Activated CD4-positive, alpha-beta memory T cell treated with anti-CD3 and anti-CD28 coated beads for 36 hours (primary cell): ENCODE measurements at regions not wholly inside any gene's neighbourhood (a gene's known extent, or its start where the extent isn't known, plus 50 kb on each side); places are given as distances from the start of the nearest gene placed in this dataset.
"Not testable (repeated sequence)": the region's sequence is repeated elsewhere in the genome, so short reads cannot be mapped to it uniquely, and the experiment has no call there.

Experiments used
- CTCF ChIA-PET: fragments of 350-600 bp; sonication (Branson Sonifier 250); formaldehyde crosslinking; loops from one replicate; lab custom pipeline; 2021; ENCODE audit warnings: antibody characterized with exemption, inconsistent platforms; lab: Charles Lee
- POLR2A ChIA-PET: fragments of 350-600 bp; sonication (Branson Sonifier 250); formaldehyde crosslinking; loops from one replicate; lab custom pipeline; 2021; ENCODE audit warnings: antibody characterized with exemption; lab: Charles Lee
- DNase-seq: peaks from one replicate; pipeline ENCODE4 v3.0.0-alpha.2; 2020
- H3K27ac Mint-ChIP-seq: one replicate; pipeline ENCODE4 v1.8.0; 2021; ENCODE audit warnings: mixed read lengths
- H3K27me3 Mint-ChIP-seq: one replicate; pipeline ENCODE4 v1.8.0; 2021; ENCODE audit warnings: mixed read lengths
- H3K36me3 Mint-ChIP-seq: one replicate; pipeline ENCODE4 v1.8.0; 2021; ENCODE audit warnings: mixed read lengths
- H3K4me1 Mint-ChIP-seq: one replicate; pipeline ENCODE4 v1.8.0; 2021; ENCODE audit warnings: low read depth, mixed read lengths
- H3K4me3 Mint-ChIP-seq: one replicate; pipeline ENCODE4 v1.8.0; 2021; ENCODE audit warnings: mild to moderate bottlenecking, mixed read lengths
- H3K9me3 Mint-ChIP-seq: one replicate; pipeline ENCODE4 v1.8.0; 2021; ENCODE audit warnings: mixed read lengths
- intact Hi-C: fragments of 100-400 bp; cut with micrococcal nuclease; formaldehyde crosslinking; loops from one replicate; pipeline ENCODE4 v1.15.1; 2023

GRCh38 chr6:991192-991591 is 298.3 kb upstream of the EXOC2 start:
- Mint-ChIP-seq H3K27me3 (peaks cover 26% of the 10 kb centered on the region), H3K9me3 (no peaks in the 10 kb centered on the region), H3K4me3 (no peak overlapping the region), H3K36me3 (no peaks in the 10 kb centered on the region), H3K4me1 (no peaks in the 10 kb centered on the region), H3K27ac (no peak overlapping the region)
- ChIA-PET CTCF (no interaction called here), POLR2A (no interaction called here)
- no peak for DNase-seq
- intact Hi-C loops, result no loop called here

GRCh38 chr6:984031-984430 is 291.1 kb upstream of the EXOC2 start:
- no peak for DNase-seq
- Mint-ChIP-seq H3K36me3 (no peaks in the 10 kb centered on the region), H3K4me3 (no peak overlapping the region), H3K27ac (no peak overlapping the region), H3K27me3 (peaks cover 18% of the 10 kb centered on the region), H3K4me1 (no peaks in the 10 kb centered on the region), H3K9me3 (no peaks in the 10 kb centered on the region)
- ChIA-PET POLR2A (no interaction called here), CTCF (no interaction called here)
- intact Hi-C loops, result no loop called here

DNA sequence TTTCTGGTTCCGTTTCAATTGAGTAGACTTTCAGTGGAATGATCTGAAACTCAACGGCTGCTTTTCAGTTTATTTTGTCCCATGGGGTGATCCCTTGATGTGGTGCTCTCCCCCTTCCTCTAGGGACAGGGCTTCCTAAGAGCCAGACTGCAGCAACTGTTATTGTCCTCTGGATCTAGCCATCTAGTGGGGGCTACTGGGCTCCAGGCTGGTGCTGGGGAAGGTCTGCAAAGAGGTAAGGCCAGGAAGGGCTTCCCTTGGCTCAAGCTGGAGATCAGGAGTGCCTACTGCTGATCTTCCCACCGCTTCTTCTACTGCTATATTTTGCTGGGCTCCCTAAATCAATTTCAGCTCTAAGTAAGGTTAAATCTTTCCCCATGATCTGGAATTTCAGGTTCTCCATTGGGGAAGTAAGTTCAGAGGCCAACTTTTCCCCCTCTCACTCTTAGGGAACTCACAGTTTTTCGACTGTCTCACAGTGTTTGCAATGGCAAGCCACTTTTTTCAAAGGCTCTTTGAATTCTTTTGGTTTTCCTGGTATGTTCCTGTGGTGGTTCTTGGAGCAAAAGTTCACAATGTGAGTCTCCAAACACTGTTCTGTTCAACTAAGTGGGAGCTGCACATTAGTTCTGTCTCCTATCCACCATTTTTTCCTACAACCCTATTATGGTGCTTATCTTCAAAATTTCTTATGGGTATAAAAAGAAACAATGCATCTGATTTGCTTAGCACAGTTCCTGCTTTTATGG is 286.2 kb upstream of the EXOC2 start:
- intact Hi-C loops, result no loop called here
- POLR2A ChIA-PET, result no interaction called here
- H3K36me3 Mint-ChIP-seq, result peaks cover 2% of the 10 kb centered on the region
- no peak overlapping the region for H3K27ac Mint-ChIP-seq
- peaks cover 22% of the 10 kb centered on the region for H3K9me3 Mint-ChIP-seq
- no peak overlapping the region for H3K4me3 Mint-ChIP-seq
- no peaks in the 10 kb centered on the region for H3K4me1 Mint-ChIP-seq
- CTCF ChIA-PET, result no interaction called here
- no peak for DNase-seq
- peaks cover 13% of the 10 kb centered on the region for H3K27me3 Mint-ChIP-seq

DNA sequence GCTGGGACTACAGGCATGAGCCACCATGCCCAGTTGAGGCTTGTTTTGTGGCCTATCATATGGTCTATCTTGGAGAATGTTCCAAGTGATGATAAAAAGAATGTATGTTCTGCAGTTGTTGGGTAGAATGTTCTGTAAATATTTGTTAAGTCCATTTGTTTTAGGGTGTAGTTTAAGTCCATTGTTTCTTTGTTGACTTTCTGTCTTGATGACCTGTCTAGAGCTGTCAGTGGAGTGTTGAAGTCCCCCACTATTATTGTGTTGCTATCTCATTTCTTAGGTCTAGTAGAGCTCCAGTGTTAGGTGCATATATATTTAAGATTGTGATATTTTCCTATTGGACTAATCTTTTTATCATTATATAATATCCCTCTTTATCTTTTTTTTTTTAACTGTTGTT is 284.3 kb upstream of the EXOC2 start:
- Mint-ChIP-seq H3K27me3 (peaks cover 11% of the 10 kb centered on the region), H3K9me3 (peaks cover 22% of the 10 kb centered on the region)
- CTCF ChIA-PET, result interaction anchor here (0.6 kb wide), 1 partner anchor 80 kb away, joined by 3 read pairs; no protein-coding TSS in a partner anchor
- DNase-seq, H3K4me1 Mint-ChIP-seq, intact Hi-C loops, H3K36me3 Mint-ChIP-seq, H3K4me3 Mint-ChIP-seq, H3K27ac Mint-ChIP-seq, POLR2A ChIA-PET: not testable (repeated sequence)

DNA sequence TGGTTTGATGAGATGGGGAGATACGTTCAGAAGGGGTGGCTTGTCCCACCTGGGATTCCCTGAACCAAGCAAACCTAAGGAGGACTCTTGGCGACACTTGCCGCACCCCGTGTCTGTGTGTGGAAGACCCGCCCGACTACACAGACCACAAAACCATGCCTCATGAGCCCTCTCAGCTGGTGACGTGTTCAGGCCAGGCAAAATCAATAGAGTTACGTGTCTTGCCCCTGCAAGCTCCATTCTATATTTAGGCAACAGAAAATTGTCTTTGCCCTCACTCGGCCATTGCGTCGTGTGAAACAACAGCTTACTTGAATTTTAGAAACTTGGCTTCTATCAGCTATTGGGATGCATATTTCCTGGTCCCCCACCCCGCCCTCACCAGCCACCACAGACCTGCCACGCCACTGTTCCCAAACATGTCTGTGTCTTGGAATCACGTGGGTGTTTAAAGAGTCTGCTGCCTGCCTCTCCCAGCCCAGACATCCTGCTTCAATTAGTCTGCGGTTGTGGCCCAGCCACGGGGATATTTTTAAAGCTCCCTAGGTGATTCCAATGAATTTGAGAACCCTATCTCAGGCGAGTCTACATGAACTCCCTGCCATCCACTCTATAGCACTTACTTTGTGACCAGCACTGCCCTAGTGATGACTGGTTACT is 279.2 kb upstream of the EXOC2 start:
- intact Hi-C loops, result no loop called here
- H3K4me1 Mint-ChIP-seq, result no peaks in the 10 kb centered on the region
- peaks cover 2% of the 10 kb centered on the region for H3K36me3 Mint-ChIP-seq
- POLR2A ChIA-PET, result no interaction called here
- H3K9me3 Mint-ChIP-seq, result peaks cover 19% of the 10 kb centered on the region
- H3K27ac Mint-ChIP-seq, result no peak overlapping the region
- peaks cover 3% of the 10 kb centered on the region for H3K27me3 Mint-ChIP-seq
- CTCF ChIA-PET, result interaction anchor here (0.9 kb wide), 1 partner anchor 172 kb away, joined by 3 read pairs; no protein-coding TSS in a partner anchor
- DNase-seq, result no peak
- no peak overlapping the region for H3K4me3 Mint-ChIP-seq

GRCh38 chr6:968791-969190 is 275.9 kb upstream of the EXOC2 start:
- H3K9me3 Mint-ChIP-seq, result no peaks in the 10 kb centered on the region
- peaks cover 15% of the 10 kb centered on the region for H3K27me3 Mint-ChIP-seq
- no peak overlapping the region for H3K4me3 Mint-ChIP-seq
- ChIA-PET CTCF (no interaction called here), POLR2A (no interaction called here)
- no peak for DNase-seq
- intact Hi-C loops, result no loop called here
- H3K36me3 Mint-ChIP-seq, result no peaks in the 10 kb centered on the region
- no peak overlapping the region for H3K27ac Mint-ChIP-seq
- H3K4me1 Mint-ChIP-seq, result no peaks in the 10 kb centered on the region

GRCh38 chr6:967701-968100 is 274.8 kb upstream of the EXOC2 start:
- Mint-ChIP-seq H3K4me3 (no peak overlapping the region), H3K36me3 (no peaks in the 10 kb centered on the region), H3K27me3 (peaks cover 17% of the 10 kb centered on the region), H3K9me3 (no peaks in the 10 kb centered on the region), H3K27ac (no peak overlapping the region), H3K4me1 (no peaks in the 10 kb centered on the region)
- intact Hi-C loops, result no loop called here
- DNase-seq, result no peak
- CTCF ChIA-PET, result no interaction called here
- POLR2A ChIA-PET, result no interaction called here

DNA sequence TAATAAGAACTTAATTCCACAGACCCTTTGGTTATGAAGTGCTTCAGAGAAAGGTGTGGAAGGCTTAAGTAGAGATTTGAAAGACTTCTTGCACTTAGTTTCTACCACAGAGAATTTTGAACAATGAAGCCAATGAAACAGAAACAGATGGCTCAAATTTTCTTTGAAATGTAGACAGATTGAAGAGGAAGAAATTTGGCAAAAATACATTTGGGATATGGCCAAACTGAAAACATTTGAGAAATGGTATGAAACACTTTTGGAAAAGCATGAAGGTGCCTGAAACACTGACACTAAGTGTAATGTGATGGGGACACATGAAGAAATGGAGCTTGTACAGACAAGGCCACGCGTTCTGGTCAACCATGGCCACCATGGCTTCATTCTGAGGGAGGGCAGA is 272.4 kb upstream of the EXOC2 start:
- no peak for DNase-seq
- H3K27ac Mint-ChIP-seq, result no peak overlapping the region
- H3K4me1 Mint-ChIP-seq, result no peaks in the 10 kb centered on the region
- H3K4me3 Mint-ChIP-seq, result no peak overlapping the region
- ChIA-PET CTCF (no interaction called here), POLR2A (no interaction called here)
- peaks cover 19% of the 10 kb centered on the region for H3K27me3 Mint-ChIP-seq
- intact Hi-C loops, result no loop called here
- H3K9me3 Mint-ChIP-seq, result no peaks in the 10 kb centered on the region
- no peaks in the 10 kb centered on the region for H3K36me3 Mint-ChIP-seq

GRCh38 chr6:963456-963855 is 270.5 kb upstream of the EXOC2 start:
- peaks cover 21% of the 10 kb centered on the region for H3K27me3 Mint-ChIP-seq
- no peaks in the 10 kb centered on the region for H3K9me3 Mint-ChIP-seq
- no peak overlapping the region for H3K27ac Mint-ChIP-seq
- POLR2A ChIA-PET, result no interaction called here
- no peak for DNase-seq
- no peak overlapping the region for H3K4me3 Mint-ChIP-seq
- intact Hi-C loops, result no loop called here
- H3K36me3 Mint-ChIP-seq, result no peaks in the 10 kb centered on the region
- CTCF ChIA-PET, result no interaction called here
- H3K4me1 Mint-ChIP-seq, result no peaks in the 10 kb centered on the region

- no peak overlapping the region for H3K27ac Mint-ChIP-seq
- H3K36me3 Mint-ChIP-seq, result no peaks in the 10 kb centered on the region
- intact Hi-C loops, result no loop called here
- peaks cover 22% of the 10 kb centered on the region for H3K27me3 Mint-ChIP-seq
- POLR2A ChIA-PET, result no interaction called here
- no peaks in the 10 kb centered on the region for H3K4me1 Mint-ChIP-seq
- no peak overlapping the region for H3K4me3 Mint-ChIP-seq
- CTCF ChIA-PET, result no interaction called here
- DNase-seq, result no peak
- no peaks in the 10 kb centered on the region for H3K9me3 Mint-ChIP-seq
Observed at GRCh38 chr6:961407-961960, 268.5 kb upstream of the EXOC2 start.

DNA sequence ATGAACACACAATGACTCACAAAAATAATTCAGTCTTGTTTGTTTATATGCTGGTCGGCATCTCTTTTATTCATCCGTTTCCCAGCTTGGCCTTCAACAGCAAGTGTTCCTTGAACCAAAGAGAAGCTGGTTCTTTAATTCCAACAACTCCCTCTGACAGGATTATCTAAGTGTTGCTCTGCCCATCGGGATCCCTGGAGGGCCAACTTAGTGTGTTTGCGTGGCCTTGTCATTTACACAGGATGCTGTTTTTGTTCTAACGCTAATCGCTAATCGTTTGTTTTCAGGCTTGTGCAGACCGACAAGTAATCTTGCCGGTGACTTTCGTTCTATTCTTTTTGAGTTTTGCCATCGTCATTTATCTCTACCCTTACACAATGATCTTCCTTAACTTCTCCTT is 267.4 kb upstream of the EXOC2 start:
- H3K27ac Mint-ChIP-seq, result no peak overlapping the region
- no peaks in the 10 kb centered on the region for H3K4me1 Mint-ChIP-seq

DNA sequence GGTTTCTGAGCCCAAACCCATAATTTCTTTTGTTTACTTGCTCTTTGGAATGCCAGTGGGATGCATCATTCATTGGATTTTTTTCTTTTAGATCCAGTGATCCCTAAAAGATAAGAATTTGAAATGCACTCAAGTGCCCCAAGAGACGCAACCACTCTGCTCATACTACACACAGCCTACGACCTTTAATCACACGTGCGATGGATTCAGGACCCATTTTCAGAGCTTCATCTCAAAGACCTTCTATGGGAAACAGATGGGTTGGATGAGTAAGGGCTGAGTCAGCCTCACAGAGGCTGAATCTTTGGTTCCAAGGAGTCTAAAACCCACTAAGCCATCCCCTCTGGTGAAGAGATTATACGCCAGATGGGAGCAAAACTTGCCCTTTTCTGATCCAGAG is 265.5 kb upstream of the EXOC2 start:
- no peak overlapping the region for H3K4me3 Mint-ChIP-seq
- POLR2A ChIA-PET, result no interaction called here
- no peaks in the 10 kb centered on the region for H3K36me3 Mint-ChIP-seq
- no peak overlapping the region for H3K27ac Mint-ChIP-seq
- peaks cover 17% of the 10 kb centered on the region for H3K27me3 Mint-ChIP-seq
- H3K4me1 Mint-ChIP-seq, result no peaks in the 10 kb centered on the region
- no peaks in the 10 kb centered on the region for H3K9me3 Mint-ChIP-seq
- no peak for DNase-seq
- CTCF ChIA-PET, result interaction anchor here (0.5 kb wide), 1 partner anchor 466 kb away, joined by 3 read pairs; no protein-coding TSS in a partner anchor
- intact Hi-C loops, result no loop called here

More for the DNA sequence above, 267.4 kb upstream of the EXOC2 start:
- H3K4me3 Mint-ChIP-seq, result no peak overlapping the region
- peaks cover 15% of the 10 kb centered on the region for H3K27me3 Mint-ChIP-seq
- no peak for DNase-seq
- intact Hi-C loops, result no loop called here
- no peaks in the 10 kb centered on the region for H3K9me3 Mint-ChIP-seq
- CTCF ChIA-PET, result no interaction called here
- no peaks in the 10 kb centered on the region for H3K36me3 Mint-ChIP-seq
- POLR2A ChIA-PET, result no interaction called here
